GM23248 (cell line): ENCODE measurements at regions not wholly inside any gene's neighbourhood (a gene's known extent, or its start where the extent isn't known, plus 50 kb on each side); places are given as distances from the start of the nearest gene placed in this dataset.

ENCODE experiments used
- DNase-seq: peaks from one replicate; pipeline ENCODE4 v3.0.0-alpha.2; 2015
- H2AFZ ChIP-seq: fragments of 200-600 bp; sonication (generic); 2 replicates; pipeline ENCODE4 v1.6.1; 2016; ENCODE audit warnings: antibody characterized with exemption
- H3F3A ChIP-seq: fragments of 200-600 bp; sonication (generic); 2 replicates; pipeline ENCODE4 v1.6.1; 2016; ENCODE audit warnings: mild to moderate bottlenecking, antibody characterized with exemption, mixed run types; ENCODE audit not compliant: insufficient read depth
- H3K27ac ChIP-seq: fragments of 200-600 bp; sonication (generic); 2 replicates; pipeline ENCODE4 v1.5.1; 2016; ENCODE audit warnings: mild to moderate bottlenecking
- H3K27me3 ChIP-seq: fragments of 200-600 bp; sonication (generic); replicated peaks from 2 replicates; pipeline ENCODE4 v1.6.1; 2016; ENCODE audit warnings: mild to moderate bottlenecking; ENCODE audit not compliant: insufficient read depth
- H3K36me3 ChIP-seq: fragments of 200-600 bp; sonication (generic); 2 replicates; pipeline ENCODE4 v1.6.1; 2016; ENCODE audit warnings: low read depth, mild to moderate bottlenecking
- H3K4me1 ChIP-seq: fragments of 200-600 bp; sonication (generic); 2 replicates; pipeline ENCODE4 v1.6.1; 2016; ENCODE audit warnings: mild to moderate bottlenecking; ENCODE audit not compliant: insufficient read depth
- H3K4me2 ChIP-seq: fragments of 200-600 bp; sonication (generic); one replicate; pipeline ENCODE4 v1.6.1; 2016; ENCODE audit warnings: mild to moderate bottlenecking; ENCODE audit not compliant: unreplicated experiment
- H3K4me3 ChIP-seq: fragments of 200-600 bp; sonication (generic); 2 replicates; pipeline ENCODE4 v1.5.1; 2016; ENCODE audit warnings: mild to moderate bottlenecking
- H3K79me2 ChIP-seq: fragments of 200-600 bp; sonication (generic); 2 replicates; pipeline ENCODE4 v1.6.1; 2016; ENCODE audit warnings: mild to moderate bottlenecking; ENCODE audit not compliant: insufficient read depth
- H3K9ac ChIP-seq: fragments of 200-600 bp; sonication (generic); 2 replicates; pipeline ENCODE4 v1.6.1; 2016; ENCODE audit warnings: mild to moderate bottlenecking
- H3K9me2 ChIP-seq: fragments of 200-600 bp; sonication (generic); 2 replicates; pipeline ENCODE4 v1.6.1; 2016; ENCODE audit warnings: mixed run types, mild to moderate bottlenecking, moderate library complexity; ENCODE audit not compliant: insufficient read depth
- H3K9me3 ChIP-seq: fragments of 200-600 bp; sonication (generic); one replicate; pipeline ENCODE4 v1.6.1; 2017; ENCODE audit warnings: low read depth
- H4K20me1 ChIP-seq: fragments of 200-600 bp; sonication (generic); 2 replicates; pipeline ENCODE4 v1.6.0; 2016; ENCODE audit not compliant: insufficient read depth
- EZH2 ChIP-seq: fragments of 200-600 bp; sonication (generic); IDR thresholded peaks from 2 replicates; pipeline ENCODE4 v1.6.1; 2018; ENCODE audit warnings: antibody characterized with exemption, mild to moderate bottlenecking; ENCODE audit not compliant: insufficient read depth, poor library complexity, severe bottlenecking
- EZH2phosphoT487 ChIP-seq: fragments of 200-600 bp; sonication (generic); IDR thresholded peaks from 2 replicates; pipeline ENCODE4 v1.6.1; 2018; ENCODE audit warnings: antibody characterized with exemption, moderate library complexity, mild to moderate bottlenecking, low read depth; ENCODE audit not compliant: insufficient read depth
- WGBS, 2 experiments: methylation state at CpG; one replicate each; pipeline ENCODE4 v1.1.6; 2015 to 2017; ENCODE audit warnings: low lambda C conversion rate in 2 of 2, low coverage in 1 of 2; ENCODE audit errors: missing lambda C conversion rate in 2 of 2; 5-methylcytosine and 5-hydroxymethylcytosine counted together
- in situ Hi-C: fragments of 300-500 bp; cut with MboI; formaldehyde crosslinking; loops from 2 replicates; pipeline ENCODE4 v1.15.0; 2020

GRCh38 chr19:30686176-30686820 lies 314.1 kb downstream of the ZNF536 start:
- no peaks in the 10 kb centered on the region for H3K9me3 ChIP-seq
- H3K9ac ChIP-seq = no peak overlapping the region
- no peaks in the 10 kb centered on the region for H3K79me2 ChIP-seq
- H3K9me2 ChIP-seq = no peaks in the 10 kb centered on the region
- H3K27ac ChIP-seq = no peak overlapping the region
- peak overlapping the region; percentile 41; the same call in 1 of the 2 replicates for H3K4me3 ChIP-seq
- peaks cover 37% of the 10 kb centered on the region for H3K27me3 ChIP-seq
- in situ Hi-C loops = loop anchor here (25.0 kb wide), 1 partner anchor 1551 kb away; no protein-coding TSS in a partner anchor
- TF ChIP-seq EZH2 (no peak), EZH2phosphoT487 (no peak)
- no peaks in the 10 kb centered on the region for H3K4me1 ChIP-seq
- H3F3A ChIP-seq = no peaks in the 10 kb centered on the region
- WGBS, 2 experiments = 17 to 19% methylated on average over 23 of the region's 23 CpGs
- peak; percentile 52 for DNase-seq
- H3K4me2 ChIP-seq = no peak overlapping the region
- H2AFZ ChIP-seq = no peak overlapping the region
- no peaks in the 10 kb centered on the region for H4K20me1 ChIP-seq
- H3K36me3 ChIP-seq = no peaks in the 10 kb centered on the region

- Histone ChIP-seq H4K20me1 (no peaks in the 10 kb centered on the region), H3K4me1 (no peaks in the 10 kb centered on the region), H3K9me3 (no peaks in the 10 kb centered on the region), H3K27ac (no peak overlapping the region), H3F3A (no peaks in the 10 kb centered on the region), H3K9me2 (no peaks in the 10 kb centered on the region), H3K9ac (no peak overlapping the region), H3K4me3 (no peak overlapping the region), H3K4me2 (no peak overlapping the region), H2AFZ (no peak overlapping the region), H3K79me2 (no peaks in the 10 kb centered on the region), H3K36me3 (no peaks in the 10 kb centered on the region), H3K27me3 (peaks cover 41% of the 10 kb centered on the region)
- no peak for DNase-seq
- no peak for TF ChIP-seq EZH2phosphoT487
- WGBS, 2 experiments = 66 to 68% methylated on average over 13 of the region's 13 CpGs
- in situ Hi-C loops = loop anchor here (25.0 kb wide), 1 partner anchor 1552 kb away; no protein-coding TSS in a partner anchor
Observed at GRCh38 chr19:30685426-30686000, 313.3 kb downstream of the ZNF536 start.

- Histone ChIP-seq H3K4me2 (no peak overlapping the region), H2AFZ (no peak overlapping the region), H4K20me1 (no peaks in the 10 kb centered on the region), H3K9me3 (no peaks in the 10 kb centered on the region), H3K27me3 (peaks cover 41% of the 10 kb centered on the region), H3K36me3 (no peaks in the 10 kb centered on the region), H3K27ac (no peak overlapping the region), H3K9ac (no peak overlapping the region), H3K4me3 (no peak overlapping the region), H3K9me2 (no peaks in the 10 kb centered on the region), H3F3A (no peaks in the 10 kb centered on the region), H3K4me1 (no peaks in the 10 kb centered on the region), H3K79me2 (no peaks in the 10 kb centered on the region)
- TF ChIP-seq EZH2phosphoT487 (no peak), EZH2 (no peak)
- in situ Hi-C loops = loop anchor here (25.0 kb wide), 1 partner anchor 1553 kb away; no protein-coding TSS in a partner anchor
- DNase-seq = no peak
- WGBS, 2 experiments = 79 to 86% methylated on average over 10 of the region's 10 CpGs
Observed at GRCh38 chr19:30684613-30685012, 312.4 kb downstream of the ZNF536 start.

- in situ Hi-C loops = loop anchor here (25.0 kb wide), 1 partner anchor 1554 kb away; no protein-coding TSS in a partner anchor
- WGBS, 2 experiments = 4 to 6% methylated on average over 13 of the region's 13 CpGs
- no peak overlapping the region for H3K4me2 ChIP-seq
Observed at GRCh38 chr19:30682999-30683536, 310.9 kb downstream of the ZNF536 start.

More at GRCh38 chr19:30682999-30683536, 310.9 kb downstream of the ZNF536 start:
- Histone ChIP-seq H3K9me2 (no peaks in the 10 kb centered on the region), H3K9me3 (no peaks in the 10 kb centered on the region), H3K9ac (no peak overlapping the region), H4K20me1 (no peaks in the 10 kb centered on the region), H3K79me2 (no peaks in the 10 kb centered on the region), H3K36me3 (no peaks in the 10 kb centered on the region), H3K4me1 (no peaks in the 10 kb centered on the region), H2AFZ (no peak overlapping the region), H3F3A (no peaks in the 10 kb centered on the region), H3K27ac (no peak overlapping the region), H3K27me3 (peaks cover 26% of the 10 kb centered on the region), H3K4me3 (no peak overlapping the region)
- TF ChIP-seq EZH2 (no peak), EZH2phosphoT487 (no peak)
- DNase-seq = peak; percentile 94
